Anterior cingulate cortex (tissue), 58 donors: ENCODE measurements at regions not wholly inside any gene's neighbourhood (a gene's known extent, or its start where the extent isn't known, plus 50 kb on each side); places are given as distances from the start of the nearest gene placed in this dataset.
"Not testable (repeated sequence)": the region's sequence is repeated elsewhere in the genome, so short reads cannot be mapped to it uniquely, and the experiment has no call there.

Experiments
- DNase-seq, 58 donors: peaks; one replicate each; lab custom pipeline; 2025; lab: John Stamatoyannopoulos, UW

DNA sequence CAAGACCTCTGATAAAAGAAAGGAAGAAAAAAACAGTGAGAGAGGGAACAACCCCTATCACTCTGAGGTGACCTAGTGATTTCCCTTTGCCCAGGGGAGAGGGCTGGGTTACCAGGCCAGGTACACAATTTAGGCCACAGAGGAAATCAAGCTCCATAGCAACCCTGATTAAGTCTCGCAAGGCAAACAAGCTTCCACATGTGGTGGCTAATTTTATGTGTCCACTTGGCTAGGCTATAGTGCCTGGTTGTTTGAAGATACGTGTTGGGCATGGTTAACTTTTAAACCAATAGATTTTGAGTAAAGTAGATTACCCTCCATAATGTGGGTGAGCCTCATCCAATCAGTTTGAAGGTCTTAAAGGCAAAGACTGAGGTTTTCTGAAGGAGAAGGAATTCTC lies 108.9 kb upstream of the TERB2 start:
- not testable (repeated sequence) for DNase-seq

DNA sequence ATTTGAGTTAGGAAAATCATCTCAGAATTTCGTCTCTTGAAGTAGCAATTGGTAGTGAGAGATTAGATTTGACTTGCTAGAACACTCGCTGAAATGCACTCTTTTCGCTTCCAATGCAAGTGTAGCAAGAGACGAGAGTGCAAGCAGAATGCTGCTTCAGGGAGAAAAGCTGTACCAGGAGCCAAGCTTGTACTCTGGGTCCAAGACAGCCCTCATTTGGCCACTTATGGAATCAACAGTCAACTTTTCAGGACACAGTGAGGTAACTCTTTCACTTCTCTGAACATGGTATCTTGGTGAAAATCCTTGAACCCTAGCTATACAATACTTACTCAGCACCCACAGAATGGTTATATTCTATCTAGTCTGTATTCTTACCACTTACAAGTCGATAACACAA lies 107.6 kb upstream of the TERB2 start:
- not testable (repeated sequence) for DNase-seq

- not testable (repeated sequence) for DNase-seq
Observed at GRCh38 chr15:44849701-44850403, 106.6 kb upstream of the TERB2 start.

DNA sequence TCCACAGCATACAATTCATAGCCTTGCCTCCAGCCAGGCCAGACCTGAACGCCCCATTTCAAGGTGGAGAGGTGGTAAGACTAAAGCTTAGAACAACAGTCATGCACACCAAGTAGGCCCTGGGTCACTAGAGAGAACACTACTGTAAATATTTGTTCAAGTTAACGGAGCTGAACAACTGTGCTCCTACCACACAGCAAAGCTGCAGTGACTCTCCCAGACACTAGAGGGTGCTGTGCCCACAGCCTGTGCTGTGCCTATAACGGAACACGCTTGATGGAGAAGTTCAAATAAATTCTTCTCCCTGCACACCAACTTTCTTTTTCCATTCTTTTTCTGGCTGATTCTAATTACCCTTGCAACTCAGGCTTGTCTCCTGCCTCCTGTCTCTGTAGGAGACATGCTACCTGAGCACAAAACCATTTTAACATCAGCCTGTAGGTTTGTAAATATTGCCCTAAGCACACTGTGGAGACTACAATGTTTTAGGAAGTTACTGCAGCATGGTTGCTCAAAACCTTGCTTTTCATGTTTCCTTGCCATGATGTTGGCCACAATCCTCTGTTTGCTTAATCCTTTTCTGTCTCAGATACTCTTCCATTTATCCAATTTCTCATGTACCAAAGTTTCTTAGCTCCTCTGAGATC lies 103.1 kb upstream of the TERB2 start:
- peak in 21 of 58 donors; percentile 0 to 9 (median 4) for DNase-seq

GRCh38 chr15:44854696-44855095 lies 101.8 kb upstream of the TERB2 start:
- not testable (repeated sequence) for DNase-seq

- not testable (repeated sequence) for DNase-seq
Observed at GRCh38 chr15:44856284-44856683, 100.2 kb upstream of the TERB2 start.

- not testable (repeated sequence) for DNase-seq
Observed at GRCh38 chr15:44857164-44857710, 99.2 kb upstream of the TERB2 start.

DNA sequence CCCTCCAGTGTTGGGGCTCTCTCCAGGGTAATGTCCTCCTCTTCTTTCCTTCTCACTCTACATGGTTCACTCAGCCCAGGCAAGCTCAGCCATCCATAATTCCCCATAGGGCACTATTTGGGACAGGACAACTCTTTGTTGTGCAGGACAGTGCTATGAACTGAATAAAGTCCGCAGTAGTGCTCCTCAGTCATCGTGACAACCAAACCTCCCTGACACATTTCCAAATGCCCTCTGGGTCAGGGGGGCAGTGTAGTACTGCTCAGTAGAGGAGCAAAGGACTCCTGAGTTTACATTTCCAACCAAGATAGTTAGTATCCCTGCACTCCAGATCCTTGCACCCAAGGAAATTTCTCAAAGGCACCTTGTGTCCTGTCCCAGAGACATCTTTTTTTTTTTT lies 97.4 kb upstream of the TERB2 start:
- DNase-seq, result not testable (repeated sequence)

GRCh38 chr15:44860168-44860567 lies 96.3 kb upstream of the TERB2 start:
- DNase-seq, result not testable (repeated sequence)

DNA sequence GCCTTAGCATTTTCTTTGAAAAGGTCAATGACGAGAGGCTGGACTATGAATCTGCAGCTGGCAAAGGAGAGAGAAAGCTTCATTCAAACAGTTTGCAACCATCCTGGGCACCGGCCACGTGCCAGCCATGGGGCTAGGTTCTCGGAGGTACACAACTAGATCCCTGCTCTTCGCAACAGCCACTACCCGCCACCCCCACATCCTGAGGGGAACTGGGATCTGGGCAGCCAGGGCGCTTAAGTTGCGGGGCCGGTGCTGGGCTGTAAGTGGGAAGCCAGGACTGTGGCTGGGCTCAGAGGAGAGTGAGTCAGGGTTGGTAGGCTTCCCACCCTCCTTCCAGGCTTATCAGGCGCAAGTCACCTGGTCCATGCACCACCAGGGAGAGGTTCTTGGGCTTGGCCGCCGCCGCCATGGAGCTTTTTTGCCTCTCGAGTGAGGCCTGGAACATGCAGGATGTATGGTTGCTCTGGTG lies 95.0 kb upstream of the TERB2 start:
- DNase-seq, result no peak

DNA sequence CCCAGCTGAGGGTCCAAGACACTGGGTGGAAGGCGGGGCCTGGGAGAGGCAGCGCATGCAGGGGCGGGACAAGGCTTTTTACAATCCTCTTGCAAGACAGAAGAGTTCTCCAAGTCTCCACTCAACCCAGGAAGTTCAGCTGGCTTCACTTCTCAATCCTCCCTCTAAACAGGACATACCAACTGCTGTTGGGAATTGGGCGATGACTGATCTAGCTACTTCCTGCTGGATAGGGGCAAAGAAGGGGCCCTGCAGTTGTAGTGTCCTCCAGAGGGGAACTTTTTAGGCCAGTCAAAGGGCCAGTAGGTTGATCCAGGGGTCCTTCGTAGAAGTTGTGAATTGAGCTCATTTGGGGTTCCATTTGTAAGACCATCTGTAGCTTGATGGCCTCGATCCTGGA lies 94.6 kb upstream of the TERB2 start:
- no peak for DNase-seq

DNA sequence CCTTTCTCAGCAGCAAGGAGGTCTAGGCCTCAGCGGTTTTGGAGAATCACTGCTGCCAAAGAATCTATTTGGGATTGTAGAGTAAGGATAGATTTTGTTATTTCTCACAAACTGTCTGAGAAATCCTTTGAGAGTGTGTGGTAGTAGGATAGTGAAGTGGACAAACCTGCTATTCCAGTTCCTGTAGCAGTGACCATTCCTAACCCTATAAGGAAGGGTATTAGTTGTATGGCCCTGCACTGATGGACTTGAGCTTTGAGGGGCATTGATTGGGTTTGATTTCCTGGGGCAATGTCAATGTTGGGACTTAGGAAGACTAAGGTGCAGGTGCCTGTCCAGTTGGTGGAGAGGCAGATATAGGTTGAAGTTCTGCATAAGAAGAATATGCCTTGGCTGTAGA lies 93.6 kb upstream of the TERB2 start:
- not testable (repeated sequence) for DNase-seq

DNA sequence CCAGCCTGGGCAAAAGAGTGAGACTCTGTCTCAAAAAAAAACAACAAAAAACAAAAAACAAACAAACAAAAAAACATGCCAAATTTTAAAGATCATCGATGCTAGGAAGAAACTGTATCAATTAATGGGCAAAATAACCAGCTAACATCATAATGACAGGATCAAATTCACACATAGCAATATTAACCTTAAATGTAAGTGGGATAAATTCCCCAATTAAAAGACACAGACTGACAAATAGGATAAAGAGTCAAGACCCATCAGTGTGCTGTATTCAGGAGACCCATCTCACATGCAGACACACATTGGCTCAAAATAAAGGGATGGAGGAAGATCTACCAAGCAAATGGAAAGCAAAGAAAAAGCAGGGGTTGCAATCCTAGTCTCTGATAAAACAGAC lies 88.4 kb upstream of the TERB2 start:
- DNase-seq, result not testable (repeated sequence)

GRCh38 chr15:44870125-44870524 lies 86.4 kb upstream of the TERB2 start:
- DNase-seq, result not testable (repeated sequence)

DNA sequence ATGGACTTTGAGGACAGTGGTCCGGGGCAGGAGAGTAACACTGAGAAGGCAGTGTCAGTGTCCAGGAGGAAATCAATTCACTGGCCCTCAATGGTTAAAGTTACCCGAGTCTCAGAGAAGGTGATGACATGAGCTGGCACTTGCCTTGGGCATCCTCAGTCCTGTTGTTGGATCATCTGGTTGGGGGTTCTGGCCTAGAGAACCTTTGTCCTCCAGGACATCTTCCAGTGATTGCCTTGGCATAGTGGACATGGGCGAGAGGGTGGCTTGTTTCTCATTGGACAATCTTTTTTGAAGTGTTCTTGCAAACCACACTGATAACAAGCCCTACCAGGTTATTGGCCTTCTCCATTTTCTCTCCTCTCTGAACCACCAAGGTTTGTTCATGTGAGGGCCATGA lies 83.4 kb upstream of the TERB2 start:
- no peak for DNase-seq

DNA sequence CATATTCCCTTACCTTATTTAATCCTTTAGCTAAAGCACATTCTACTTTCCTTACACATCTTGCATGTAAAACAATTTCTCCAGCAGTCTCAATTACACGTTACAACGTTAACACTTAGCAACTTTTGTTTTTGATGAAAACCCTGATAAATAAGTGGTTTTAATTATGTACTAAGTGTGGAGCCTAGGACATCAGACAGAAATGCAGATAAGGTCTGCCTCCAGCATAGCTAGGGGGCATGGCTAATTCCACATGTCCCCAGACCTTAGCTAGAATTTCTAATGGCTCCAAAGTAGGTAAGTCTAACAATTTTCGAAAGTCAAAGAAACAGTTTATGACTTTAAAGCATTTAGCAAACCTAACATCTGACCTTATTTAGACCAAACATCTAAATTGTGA lies 77.4 kb upstream of the TERB2 start:
- no peak for DNase-seq

GRCh38 chr15:44882499-44882968 lies 74.0 kb upstream of the TERB2 start:
- DNase-seq, result no peak

- DNase-seq, result peak in 2 of 58 donors; percentile 0 to 5
Observed at GRCh38 chr15:44883199-44883877, 73.1 kb upstream of the TERB2 start.

DNA sequence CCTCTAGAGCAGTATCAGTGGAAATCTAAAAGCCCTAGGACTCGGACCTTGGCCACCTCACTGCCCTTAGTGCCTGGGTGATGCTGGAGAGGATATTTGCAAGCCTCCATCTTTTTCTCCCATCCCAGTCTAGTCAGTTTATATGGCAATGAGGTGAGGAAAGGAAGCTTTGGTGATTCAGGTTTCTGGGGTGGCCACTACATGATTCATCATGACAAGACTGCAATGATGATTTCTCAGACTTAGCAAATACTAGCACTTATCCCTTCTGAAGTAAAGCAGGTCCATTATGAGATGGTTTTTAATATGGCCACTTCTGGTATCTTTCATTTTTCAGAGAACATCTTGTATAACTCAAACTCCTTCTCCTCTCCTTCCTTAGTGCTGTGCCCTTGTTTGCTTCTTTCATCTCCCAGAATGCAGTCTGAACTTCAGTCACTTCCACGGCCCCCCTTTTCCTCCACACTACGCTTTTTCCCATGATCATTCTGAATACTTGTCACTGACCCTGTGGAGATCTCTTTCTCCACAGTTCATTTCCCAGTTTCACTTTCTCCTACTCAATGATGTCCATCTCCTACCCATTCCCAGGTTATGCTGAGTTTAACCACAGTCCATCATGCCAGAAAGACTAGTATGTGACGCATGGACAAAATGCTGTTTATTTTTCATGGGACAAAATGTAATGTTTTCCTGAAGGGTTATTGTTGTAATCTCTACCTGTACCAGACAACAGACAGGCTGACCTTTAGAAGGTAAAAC lies 57.4 kb upstream of the TERB2 start:
- not testable (repeated sequence) for DNase-seq

DNA sequence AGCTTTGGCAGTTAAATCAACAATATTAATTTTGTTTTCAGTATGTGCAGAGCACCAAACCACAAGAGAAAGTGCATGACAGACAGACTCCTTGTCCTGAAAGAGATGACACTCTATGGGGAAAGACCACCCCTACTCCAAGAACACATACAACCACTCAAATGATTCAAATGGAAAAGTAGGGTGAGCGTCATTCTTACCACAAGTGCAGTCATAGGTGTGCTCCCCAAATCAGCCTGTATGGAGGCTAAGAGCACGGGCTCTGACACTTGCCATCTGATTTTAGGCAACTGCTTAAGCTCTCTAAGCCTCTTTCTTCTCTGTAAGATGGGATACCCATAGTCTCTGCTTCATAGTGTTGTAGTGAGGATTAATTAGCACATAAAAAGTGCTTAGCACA lies 56.7 kb upstream of the TERB2 start:
- DNase-seq, result not testable (repeated sequence)
